HUES64 (cell line): ENCODE measurements at regions not wholly inside any gene's neighbourhood (a gene's known extent, or its start where the extent isn't known, plus 50 kb on each side); places are given as distances from the start of the nearest gene placed in this dataset.
A peak's percentile ranks its signal among the peaks of the same experiment; 100 is the strongest.

Experiments
- H3K27ac ChIP-seq: 2 replicates; pipeline ENCODE4 v1.7.0; 2013; ENCODE audit warnings: low read depth, low read length, inconsistent platforms
- H3K27me3 ChIP-seq: 2 replicates; pipeline ENCODE4 v1.6.1; 2013; ENCODE audit warnings: mild to moderate bottlenecking, low read length; ENCODE audit not compliant: insufficient read depth
- H3K36me3 ChIP-seq: 2 replicates; pipeline ENCODE4 v1.6.1; 2013; ENCODE audit warnings: mild to moderate bottlenecking, low read length; ENCODE audit not compliant: insufficient read depth
- H3K4me1 ChIP-seq: 2 replicates; pipeline ENCODE4 v1.6.1; 2013; ENCODE audit warnings: mild to moderate bottlenecking, low read length, moderate library complexity; ENCODE audit not compliant: insufficient read depth
- H3K4me3 ChIP-seq: 2 replicates; pipeline ENCODE4 v1.5.1; 2013; ENCODE audit warnings: mild to moderate bottlenecking, low read length, moderate library complexity
- H3K9ac ChIP-seq: 2 replicates; pipeline ENCODE4 v1.6.1; 2013; ENCODE audit warnings: mild to moderate bottlenecking, low read depth, low read length
- H3K9me3 ChIP-seq: 2 replicates; pipeline ENCODE4 v1.6.1; 2013; ENCODE audit warnings: low read depth, low read length; ENCODE audit not compliant: insufficient read depth
- WGBS: fragments of 150-250, 120-280 bp; methylation state at CpG from one replicate; pipeline ENCODE4 v1.1.7; 2013; ENCODE audit warnings: missing lambda C conversion rate; 5-methylcytosine and 5-hydroxymethylcytosine counted together

GRCh38 chr2:225117051-225117716 lies 74.9 kb upstream of the DOCK10 start:
- H3K4me3 ChIP-seq: no peak overlapping the region
- no peak overlapping the region for H3K27ac ChIP-seq
- H3K36me3 ChIP-seq: no peaks in the 10 kb centered on the region
- WGBS: 97% methylated on average over 2 of the region's 2 CpGs
- H3K27me3 ChIP-seq: no peaks in the 10 kb centered on the region
- H3K9me3 ChIP-seq: no peaks in the 10 kb centered on the region
- H3K9ac ChIP-seq: no peak overlapping the region
- H3K4me1 ChIP-seq: peaks cover 13% of the 10 kb centered on the region; the same call in 1 of the 2 replicates

- Histone ChIP-seq H3K27ac (no peak overlapping the region), H3K9me3 (no peaks in the 10 kb centered on the region), H3K9ac (no peak overlapping the region), H3K4me3 (no peak overlapping the region), H3K36me3 (no peaks in the 10 kb centered on the region), H3K27me3 (no peaks in the 10 kb centered on the region), H3K4me1 (peaks cover 6% of the 10 kb centered on the region; the same call in 1 of the 2 replicates)
- WGBS: 95% methylated on average over 2 of the region's 2 CpGs
Measured at GRCh38 chr2:225114786-225115323, 72.6 kb upstream of the DOCK10 start.

GRCh38 chr2:225113371-225114015 lies 71.2 kb upstream of the DOCK10 start:
- no peak overlapping the region for H3K4me3 ChIP-seq
- no peak overlapping the region for H3K9ac ChIP-seq
- no peak overlapping the region for H3K27ac ChIP-seq
- H3K4me1 ChIP-seq: no peaks in the 10 kb centered on the region
- H3K27me3 ChIP-seq: no peaks in the 10 kb centered on the region
- H3K36me3 ChIP-seq: no peaks in the 10 kb centered on the region
- WGBS: 96% methylated on average over 2 of the region's 3 CpGs
- H3K9me3 ChIP-seq: no peaks in the 10 kb centered on the region

- no peaks in the 10 kb centered on the region for H3K4me1 ChIP-seq
- no peak overlapping the region for H3K27ac ChIP-seq
- H3K36me3 ChIP-seq: no peaks in the 10 kb centered on the region
- no peak overlapping the region for H3K4me3 ChIP-seq
- no peaks in the 10 kb centered on the region for H3K27me3 ChIP-seq
- H3K9ac ChIP-seq: no peak overlapping the region
- H3K9me3 ChIP-seq: no peaks in the 10 kb centered on the region
- WGBS: 92% methylated on average over 10 of the region's 10 CpGs
Measured at GRCh38 chr2:225112362-225113126, 70.3 kb upstream of the DOCK10 start.

GRCh38 chr2:225108805-225109204 lies 66.5 kb upstream of the DOCK10 start:
- H3K4me3 ChIP-seq: no peak overlapping the region
- H3K36me3 ChIP-seq: no peaks in the 10 kb centered on the region
- no peak overlapping the region for H3K27ac ChIP-seq
- no peaks in the 10 kb centered on the region for H3K27me3 ChIP-seq
- H3K9ac ChIP-seq: no peak overlapping the region
- H3K4me1 ChIP-seq: no peaks in the 10 kb centered on the region; the same call in 1 of the 2 replicates
- no peaks in the 10 kb centered on the region for H3K9me3 ChIP-seq

- no peaks in the 10 kb centered on the region for H3K9me3 ChIP-seq
- 94% methylated on average over 3 of the region's 3 CpGs for WGBS
- H3K9ac ChIP-seq: no peak overlapping the region
- H3K36me3 ChIP-seq: no peaks in the 10 kb centered on the region
- no peak overlapping the region for H3K4me3 ChIP-seq
- peaks cover 19% of the 10 kb centered on the region for H3K4me1 ChIP-seq
- H3K27me3 ChIP-seq: no peaks in the 10 kb centered on the region
- no peak overlapping the region for H3K27ac ChIP-seq
Measured at GRCh38 chr2:225104971-225105370, 62.7 kb upstream of the DOCK10 start.

GRCh38 chr2:225104321-225104720 lies 62.1 kb upstream of the DOCK10 start:
- H3K4me1 ChIP-seq: peaks cover 19% of the 10 kb centered on the region
- no peaks in the 10 kb centered on the region for H3K36me3 ChIP-seq
- no peaks in the 10 kb centered on the region for H3K27me3 ChIP-seq
- no peak overlapping the region for H3K27ac ChIP-seq
- H3K4me3 ChIP-seq: no peak overlapping the region
- no peaks in the 10 kb centered on the region for H3K9me3 ChIP-seq
- no CpG with 5 or more reads among the region's 1 CpG for WGBS
- no peak overlapping the region for H3K9ac ChIP-seq

GRCh38 chr2:225103737-225104141 lies 61.5 kb upstream of the DOCK10 start:
- Histone ChIP-seq H3K4me3 (no peak overlapping the region), H3K27ac (no peak overlapping the region)

GRCh38 chr2:225100856-225101294 lies 58.6 kb upstream of the DOCK10 start:
- Histone ChIP-seq H3K9ac (no peak overlapping the region), H3K4me3 (no peak overlapping the region), H3K36me3 (no peaks in the 10 kb centered on the region), H3K27me3 (no peaks in the 10 kb centered on the region), H3K4me1 (peaks cover 19% of the 10 kb centered on the region), H3K9me3 (no peaks in the 10 kb centered on the region), H3K27ac (peak overlapping the region; percentile 13; the same call in 1 of the 2 replicates)
- WGBS: 92% methylated on average over 1 of the region's 1 CpG

More at GRCh38 chr2:225103737-225104141, 61.5 kb upstream of the DOCK10 start:
- Histone ChIP-seq H3K4me1 (peaks cover 19% of the 10 kb centered on the region), H3K9ac (no peak overlapping the region), H3K36me3 (no peaks in the 10 kb centered on the region), H3K27me3 (no peaks in the 10 kb centered on the region), H3K9me3 (no peaks in the 10 kb centered on the region)
- WGBS: 94% methylated on average over 2 of the region's 2 CpGs

- no peaks in the 10 kb centered on the region for H3K27me3 ChIP-seq
Measured at GRCh38 chr2:225100269-225100668, 58.0 kb upstream of the DOCK10 start.

GRCh38 chr2:225097035-225097434 lies 54.8 kb upstream of the DOCK10 start:
- Histone ChIP-seq H3K9me3 (no peaks in the 10 kb centered on the region), H3K4me3 (no peak overlapping the region), H3K9ac (no peak overlapping the region), H3K27me3 (no peaks in the 10 kb centered on the region), H3K36me3 (no peaks in the 10 kb centered on the region), H3K27ac (no peak overlapping the region), H3K4me1 (peaks cover 11% of the 10 kb centered on the region; the same call in 1 of the 2 replicates)
- whole genome bisulfite sequencing: no CpG with 5 or more reads among the region's 1 CpG

More at GRCh38 chr2:225100269-225100668, 58.0 kb upstream of the DOCK10 start:
- no peak overlapping the region for H3K9ac ChIP-seq
- no peaks in the 10 kb centered on the region for H3K36me3 ChIP-seq
- peak overlapping the region; percentile 13; the same call in 1 of the 2 replicates for H3K27ac ChIP-seq
- H3K4me1 ChIP-seq: peaks cover 19% of the 10 kb centered on the region
- no peaks in the 10 kb centered on the region for H3K9me3 ChIP-seq
- 94% methylated on average over 1 of the region's 1 CpG for WGBS
- no peak overlapping the region for H3K4me3 ChIP-seq
